Activated T-helper 17 cell treated with anti-CD3 and anti-CD28 coated beads, Interleukin-2, amount 50 U/mL, for 72 hours (primary cell): ENCODE measurements at regions not wholly inside any gene's neighbourhood (a gene's known extent, or its start where the extent isn't known, plus 50 kb on each side); places are given as distances from the start of the nearest gene placed in this dataset.

ENCODE experiments used
- ATAC-seq: fragments of 150-1000 bp; cut with Tn5 transposase; replicated peaks from 2 replicates; pipeline ENCODE4 v1.10.0; 2021; ENCODE audit warnings: mild to moderate bottlenecking, moderate library complexity
- H3K27ac Mint-ChIP-seq: one replicate; pipeline ENCODE4 v1.8.0; 2022; ENCODE audit warnings: mixed read lengths
- H3K27me3 Mint-ChIP-seq: one replicate; pipeline ENCODE4 v1.8.0; 2022; ENCODE audit warnings: mixed read lengths
- H3K36me3 Mint-ChIP-seq: one replicate; pipeline ENCODE4 v1.8.0; 2022; ENCODE audit warnings: low read depth, mild to moderate bottlenecking, mixed read lengths
- H3K4me1 Mint-ChIP-seq: one replicate; pipeline ENCODE4 v1.8.0; 2022; ENCODE audit warnings: mixed read lengths
- H3K4me3 Mint-ChIP-seq: one replicate; pipeline ENCODE4 v1.8.0; 2022; ENCODE audit warnings: mild to moderate bottlenecking, mixed read lengths
- H3K9me3 Mint-ChIP-seq: one replicate; pipeline ENCODE4 v1.8.0; 2022; ENCODE audit warnings: mixed read lengths

GRCh38 chr19:32289566-32290210 is 55.7 kb upstream of the ZNF507 start:
- Mint-ChIP-seq H3K4me3 (no peak overlapping the region), H3K27me3 (peaks cover 17% of the 10 kb centered on the region), H3K4me1 (no peaks in the 10 kb centered on the region), H3K9me3 (no peaks in the 10 kb centered on the region), H3K27ac (no peak overlapping the region), H3K36me3 (no peaks in the 10 kb centered on the region)
- ATAC-seq = no peak

- H3K27me3 Mint-ChIP-seq = peaks cover 6% of the 10 kb centered on the region
- H3K9me3 Mint-ChIP-seq = no peaks in the 10 kb centered on the region
- H3K4me3 Mint-ChIP-seq = no peak overlapping the region
- no peaks in the 10 kb centered on the region for H3K4me1 Mint-ChIP-seq
- no peaks in the 10 kb centered on the region for H3K36me3 Mint-ChIP-seq
- no peak for ATAC-seq
- H3K27ac Mint-ChIP-seq = no peak overlapping the region
These were observed 53.5 kb upstream of the ZNF507 start for GRCh38 chr19:32291876-32292275.

GRCh38 chr19:32294871-32295438 is 50.5 kb upstream of the ZNF507 start:
- no peak for ATAC-seq
- no peaks in the 10 kb centered on the region for H3K4me1 Mint-ChIP-seq
- H3K27me3 Mint-ChIP-seq = no peaks in the 10 kb centered on the region
- no peaks in the 10 kb centered on the region for H3K36me3 Mint-ChIP-seq
- H3K9me3 Mint-ChIP-seq = no peaks in the 10 kb centered on the region
- no peak overlapping the region for H3K4me3 Mint-ChIP-seq
- H3K27ac Mint-ChIP-seq = no peak overlapping the region
